ENCODE measurements at regions not wholly inside any gene's neighbourhood (a gene's known extent, or its start where the extent isn't known, plus 50 kb on each side); places are given as distances from the start of the nearest gene placed in this dataset.
"Not testable (repeated sequence)": the region's sequence is repeated elsewhere in the genome, so short reads cannot be mapped to it uniquely, and the experiment has no call there.

DNA sequence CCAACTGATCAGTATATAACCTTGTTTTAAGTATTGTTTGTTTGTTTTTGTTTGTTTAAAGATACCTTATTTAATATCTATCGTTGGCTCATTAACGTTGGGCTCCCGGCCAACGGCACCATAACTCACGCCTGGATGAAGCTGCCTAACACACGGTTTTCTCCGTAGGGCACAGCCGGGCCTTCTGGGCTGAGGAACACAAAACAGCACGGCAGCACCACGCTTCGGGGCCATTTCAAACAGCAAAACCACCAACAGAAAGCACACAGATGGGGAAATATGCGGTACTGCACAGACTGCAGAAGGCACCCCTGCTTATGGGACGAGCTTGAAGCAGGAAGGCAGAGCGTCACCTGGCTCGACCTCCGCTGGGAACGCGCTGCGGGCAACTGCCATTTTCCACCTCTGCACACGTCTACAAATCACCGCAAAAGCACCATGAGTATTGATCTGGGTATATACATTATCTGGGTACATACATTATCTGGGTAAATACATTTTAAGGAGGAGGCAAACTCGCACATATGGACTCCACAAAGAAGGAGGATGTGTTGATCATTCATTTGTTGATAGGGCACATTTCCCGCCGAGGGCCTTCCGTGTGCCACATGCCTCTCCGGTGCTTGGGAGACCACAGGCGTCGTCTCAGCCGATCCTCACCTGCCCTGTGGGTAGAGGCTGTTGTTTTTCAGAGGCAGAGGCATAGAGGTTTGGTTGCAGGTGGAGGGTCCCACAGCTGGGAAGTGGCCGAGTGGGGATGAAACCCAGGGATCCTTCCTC lies 123.7 kb upstream of the ATP2B2 start:
- no peak for DNase-seq

DNA sequence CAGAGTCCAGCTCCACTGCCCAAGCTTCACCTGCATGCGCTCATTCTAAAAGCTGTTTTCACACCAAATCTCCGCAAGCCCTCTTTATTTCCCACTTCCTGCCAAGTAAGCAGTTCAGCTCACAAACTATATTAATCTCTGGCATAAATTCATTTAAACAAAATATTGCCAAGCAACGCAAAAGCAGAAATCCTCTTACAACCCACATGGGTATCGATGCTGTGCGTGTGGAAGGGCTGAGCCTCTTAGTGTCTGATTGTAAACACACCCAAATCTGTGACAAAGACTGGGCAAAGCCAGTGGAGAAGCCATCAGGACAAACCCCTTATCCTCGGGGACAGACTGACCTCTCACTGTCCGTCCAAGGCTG lies 124.3 kb upstream of the ATP2B2 start:
- DNase-seq, result no peak

DNA sequence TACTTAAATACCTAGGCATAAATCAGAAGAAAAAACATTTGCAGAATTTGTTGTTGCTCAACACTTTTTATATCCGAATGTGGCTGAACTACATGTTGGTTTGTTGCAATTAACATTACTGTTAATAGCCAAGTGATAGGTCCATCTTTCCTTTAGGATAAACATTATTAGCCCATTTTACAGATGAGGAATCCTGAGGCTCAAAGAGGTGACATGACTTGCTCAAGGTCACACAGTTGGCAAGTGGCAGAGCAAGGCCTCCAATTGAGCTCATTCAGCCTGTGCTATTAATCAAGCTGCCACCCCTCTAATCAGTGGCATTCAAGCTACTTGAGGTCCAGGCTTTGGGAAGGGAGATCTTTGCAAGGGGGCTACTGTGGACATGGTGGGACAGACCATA lies 125.8 kb upstream of the ATP2B2 start:
- no peak for DNase-seq

DNA sequence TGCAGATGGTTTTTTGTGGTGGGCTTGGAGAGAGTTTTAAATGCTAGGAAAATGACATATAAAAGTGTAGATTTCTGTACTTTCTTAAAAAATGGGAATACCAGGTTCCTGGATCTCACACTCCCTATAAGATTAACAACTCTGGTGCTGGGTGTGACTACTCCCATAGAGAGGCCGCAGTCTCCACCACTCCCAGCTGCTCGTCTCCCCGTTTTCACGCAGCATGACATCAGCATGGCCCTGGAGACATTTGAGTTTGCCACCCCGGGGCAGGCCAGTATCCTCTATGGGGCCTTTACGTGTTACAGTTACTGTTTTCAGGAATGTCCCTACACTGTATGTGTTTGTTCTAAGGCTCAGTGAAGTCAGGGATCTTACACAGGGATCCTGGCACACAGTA lies 126.7 kb upstream of the ATP2B2 start:
- no peak for DNase-seq

DNA sequence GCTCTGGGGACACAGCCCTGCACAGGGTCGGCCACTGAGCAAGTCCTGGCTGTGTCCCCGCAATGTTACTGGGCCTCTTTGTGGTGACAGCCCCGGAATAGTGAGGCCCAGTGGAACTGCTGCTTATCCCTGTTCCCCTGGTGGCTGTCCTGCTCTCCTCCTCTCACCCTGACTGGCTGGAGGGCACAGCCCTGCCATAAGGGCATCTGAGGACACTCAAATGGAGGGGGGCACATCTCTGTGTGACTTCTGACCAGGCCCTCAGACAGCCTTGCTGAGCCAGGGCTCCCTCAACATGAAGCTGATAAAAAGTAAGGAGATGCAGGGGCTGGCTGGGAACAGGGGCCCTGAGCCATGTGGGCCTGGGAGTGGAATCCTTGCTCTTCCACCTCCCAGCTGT lies 127.4 kb upstream of the ATP2B2 start:
- no peak for DNase-seq

DNA sequence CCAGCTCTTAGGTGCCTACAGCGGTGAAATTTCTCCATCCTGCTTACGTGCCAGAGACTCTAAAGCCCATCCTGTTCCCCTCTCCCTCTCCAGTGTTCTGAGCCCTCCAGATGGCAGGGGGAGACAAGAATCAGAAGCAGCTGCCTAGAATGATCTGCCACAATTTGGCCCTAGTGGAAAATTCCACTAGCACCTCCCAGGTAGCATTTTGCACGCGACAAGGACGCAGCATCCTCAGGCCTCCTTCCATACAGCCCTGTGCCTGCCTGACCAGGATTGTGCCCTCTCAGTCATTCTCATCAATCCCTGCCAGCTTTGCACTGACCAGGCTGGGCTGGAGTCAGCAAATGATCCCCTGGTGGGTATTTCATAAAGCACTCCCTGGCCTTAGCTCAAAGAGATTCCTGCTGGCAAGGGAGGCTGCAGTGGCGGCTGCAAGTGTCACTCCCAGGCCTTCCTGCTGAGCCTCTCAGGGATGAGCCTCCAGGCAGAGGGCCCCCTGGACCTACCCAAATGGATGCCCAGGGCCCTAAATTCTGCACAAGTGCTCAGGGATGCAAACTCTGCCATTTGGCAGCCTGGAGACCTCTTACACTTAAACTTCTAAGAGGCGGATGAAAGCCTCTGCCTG lies 130.2 kb upstream of the ATP2B2 start:
- no peak for DNase-seq

DNA sequence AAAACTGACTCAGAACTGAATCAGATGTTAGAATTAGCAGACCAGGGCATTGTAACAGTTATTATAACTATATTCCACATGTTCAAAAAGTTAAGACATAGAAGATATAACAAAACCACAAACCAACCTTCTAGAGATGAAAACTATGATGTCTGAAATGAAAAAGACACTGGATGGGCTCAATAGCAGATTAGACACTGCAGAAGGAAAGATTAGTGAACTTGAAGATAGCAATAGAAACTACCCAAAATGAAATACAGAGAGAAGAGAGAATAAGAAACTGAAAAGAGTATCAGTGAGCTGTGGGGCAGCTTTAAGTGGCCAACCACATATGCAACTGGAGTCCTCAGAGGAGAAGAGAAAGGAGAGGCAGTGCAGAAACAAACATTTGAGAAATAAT lies 132.0 kb upstream of the ATP2B2 start:
- no peak for DNase-seq

DNA sequence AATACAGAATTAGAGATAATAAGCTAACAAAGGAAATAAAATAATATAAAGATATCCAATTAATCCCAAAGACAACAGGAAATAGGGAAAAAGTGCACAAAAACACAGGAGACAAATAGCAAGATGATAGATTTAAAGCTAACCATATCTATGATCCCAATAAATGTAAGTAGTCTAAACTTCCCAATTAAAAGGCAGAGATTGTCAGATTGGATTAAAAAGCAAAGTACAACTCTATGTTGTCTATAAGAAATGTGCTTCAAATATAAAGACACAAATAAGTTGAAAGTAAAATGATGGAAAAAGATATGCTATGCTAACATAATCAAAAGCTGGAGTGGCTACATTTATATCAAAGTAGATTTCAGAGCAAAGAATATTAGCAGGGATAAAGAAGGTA lies 133.1 kb upstream of the ATP2B2 start:
- no peak for DNase-seq

DNA sequence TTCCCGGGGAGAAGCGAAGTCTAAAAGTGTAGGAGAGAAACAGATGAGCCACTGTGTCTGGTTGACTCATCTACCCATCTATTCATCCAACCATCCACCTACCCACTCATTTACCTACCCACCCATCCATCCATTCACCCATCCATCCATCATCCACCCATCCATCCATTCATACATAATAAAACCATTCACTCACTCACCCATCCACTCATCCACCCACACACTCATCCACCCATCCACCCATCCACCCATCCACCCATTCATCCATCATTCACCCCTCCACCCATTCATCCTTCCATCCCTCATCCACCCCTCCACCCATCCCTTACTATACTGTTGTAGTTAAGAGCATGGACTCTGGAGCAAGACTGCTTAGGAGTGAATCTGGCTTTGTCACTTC lies 136.4 kb upstream of the ATP2B2 start:
- no peak for DNase-seq

DNA sequence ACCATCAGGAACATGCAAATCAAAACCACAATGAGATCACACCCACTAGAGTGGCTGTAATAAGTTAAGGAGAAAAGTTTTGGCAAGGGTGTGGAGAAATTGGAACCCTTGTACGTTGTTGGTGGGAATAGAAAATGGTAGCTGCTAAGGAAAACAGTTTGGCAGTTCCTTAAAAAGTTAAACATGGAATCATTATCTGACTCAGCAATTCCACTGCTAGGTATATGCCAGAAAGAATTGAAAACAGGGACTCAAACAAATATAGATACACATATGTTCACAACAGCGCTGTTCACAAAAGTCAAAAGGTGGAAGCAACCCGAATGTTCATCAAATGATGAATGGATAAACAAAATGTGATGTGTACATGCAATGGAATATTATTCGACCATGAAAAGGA lies 138.8 kb upstream of the ATP2B2 start:
- DNase-seq, result no peak

DNA sequence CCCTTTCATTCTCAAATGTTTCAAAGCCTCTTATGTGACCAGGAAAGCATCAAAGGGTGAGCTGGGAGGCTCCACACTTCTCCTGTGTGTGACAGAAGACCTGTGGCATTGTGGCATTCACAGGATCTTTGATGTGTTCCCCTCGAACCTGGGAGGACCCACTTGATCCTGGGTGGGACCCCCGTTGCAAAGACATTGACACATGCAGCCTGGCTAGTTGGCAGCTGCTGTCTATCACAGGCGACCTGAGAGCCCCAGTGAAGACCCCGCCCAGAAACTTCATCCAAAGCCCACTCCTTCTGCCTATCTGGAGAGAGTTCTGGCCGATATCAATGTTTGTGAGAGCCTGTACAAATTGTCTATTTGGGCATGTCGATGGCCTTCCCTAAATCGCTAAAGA lies 140.4 kb upstream of the ATP2B2 start:
- DNase-seq, result no peak

DNA sequence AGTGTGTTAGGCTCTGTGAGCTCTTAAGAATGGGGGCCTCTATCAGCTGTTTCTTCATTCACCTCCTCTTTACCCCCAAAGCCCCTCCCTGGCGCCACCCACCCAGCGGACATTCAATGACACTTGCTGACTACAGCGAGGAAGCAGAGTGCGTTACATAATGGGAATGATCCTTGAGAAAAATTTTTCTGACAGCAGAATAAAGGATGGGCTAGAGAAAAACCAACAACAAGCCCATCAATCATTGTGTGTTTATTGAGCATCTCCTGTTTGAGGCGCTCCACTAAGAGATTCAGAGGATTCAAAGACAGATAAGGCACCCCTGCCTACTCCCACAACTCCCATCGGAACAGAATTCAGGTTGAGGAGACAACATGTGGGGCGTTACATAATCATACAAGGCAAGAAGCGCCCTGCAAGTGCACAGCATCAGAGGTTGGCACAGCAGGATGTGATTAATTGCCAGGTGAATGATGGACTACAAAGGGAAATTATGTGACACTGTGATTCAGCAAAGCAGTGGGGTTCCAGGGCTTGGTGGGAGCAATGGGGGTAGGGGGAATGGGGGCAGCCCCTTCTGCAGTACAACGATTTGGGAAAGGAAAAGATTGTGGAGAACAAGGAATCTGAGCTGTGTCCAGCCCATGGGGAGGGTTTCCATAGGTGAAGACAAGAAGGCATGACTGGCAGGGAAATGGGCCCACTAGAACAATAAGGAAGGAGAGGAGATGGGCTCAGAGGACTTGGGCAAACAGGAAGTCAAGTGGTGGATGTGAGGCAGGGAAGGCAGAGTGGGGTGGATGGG lies 141.3 kb upstream of the ATP2B2 start:
- DNase-seq, result no peak

DNA sequence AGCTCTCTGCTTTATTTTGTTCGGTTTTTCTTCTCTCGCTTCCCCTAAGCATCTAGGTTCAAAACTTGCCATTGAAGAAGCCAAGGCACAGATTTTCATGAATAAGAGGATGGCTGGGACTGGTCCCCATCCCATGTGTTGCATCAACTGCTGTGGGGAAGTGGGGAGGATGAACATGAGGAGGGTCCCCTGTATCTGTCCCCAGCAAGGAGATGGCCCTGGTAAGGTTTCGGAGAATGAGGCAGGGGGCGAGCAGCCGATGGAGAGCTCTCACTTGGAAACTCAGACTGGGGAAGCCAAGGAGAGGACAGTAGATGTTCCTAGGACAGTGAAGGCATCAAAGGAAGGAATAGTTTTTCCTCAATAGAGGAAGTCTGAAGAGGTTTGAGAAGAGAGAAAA lies 142.0 kb upstream of the ATP2B2 start:
- DNase-seq, result no peak

DNA sequence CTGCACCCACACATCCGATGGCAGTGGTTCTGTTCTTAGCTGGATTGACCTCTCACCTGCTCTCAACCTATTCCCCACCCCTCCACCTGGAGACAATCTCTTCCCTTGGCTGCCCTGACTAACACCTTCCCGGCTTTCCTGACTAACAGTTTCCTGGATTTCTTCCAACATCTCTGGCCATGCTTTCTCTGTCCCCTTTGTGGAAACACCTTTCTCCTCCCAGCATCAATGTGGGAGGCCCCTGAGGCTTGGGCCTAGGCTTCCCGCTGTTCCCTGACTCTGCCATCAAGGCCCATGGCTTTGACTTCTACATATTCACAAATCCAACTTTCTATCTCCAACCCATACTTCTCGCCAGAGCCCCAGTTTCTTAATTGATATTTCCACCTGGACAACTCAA lies 142.8 kb upstream of the ATP2B2 start:
- DNase-seq, result no peak

DNA sequence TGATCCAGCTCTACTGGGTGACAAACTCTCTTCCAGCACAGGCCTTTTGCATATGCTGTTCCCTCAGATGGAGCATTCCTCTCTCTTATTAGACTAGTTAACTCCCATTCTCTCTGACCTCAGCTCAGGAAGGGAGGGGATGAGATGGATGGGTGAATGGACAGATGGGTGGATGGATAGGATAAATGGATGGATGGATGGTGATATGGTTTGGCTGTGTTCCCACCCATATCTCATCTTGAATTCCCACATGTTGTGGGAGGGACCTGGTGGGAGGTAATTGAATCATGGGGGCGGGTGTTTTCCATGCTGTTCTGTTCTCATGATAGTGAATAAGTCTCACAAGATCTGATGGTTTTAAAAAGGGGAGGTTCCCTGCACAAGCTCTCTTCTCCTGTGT lies 144.1 kb upstream of the ATP2B2 start:
- DNase-seq, result not testable (repeated sequence)

DNA sequence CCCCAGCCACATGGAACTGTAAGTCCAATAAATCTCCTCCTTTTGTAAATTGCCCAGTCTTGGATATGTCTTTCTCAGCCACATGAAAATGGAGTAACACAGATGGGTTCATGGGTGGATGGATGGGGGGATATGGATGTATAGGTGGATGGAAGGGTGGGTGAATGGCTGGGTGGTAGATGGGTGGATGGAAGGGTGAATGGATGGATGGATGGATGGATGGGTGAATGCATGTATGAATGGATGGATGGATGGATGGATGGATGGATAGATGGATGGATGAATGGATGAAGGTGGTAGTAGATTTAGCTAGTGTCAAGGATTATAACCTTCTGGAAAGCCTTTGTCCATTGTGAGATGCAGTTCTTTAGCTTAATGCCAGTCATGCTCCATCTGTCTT lies 146.1 kb upstream of the ATP2B2 start:
- no peak for DNase-seq

DNA sequence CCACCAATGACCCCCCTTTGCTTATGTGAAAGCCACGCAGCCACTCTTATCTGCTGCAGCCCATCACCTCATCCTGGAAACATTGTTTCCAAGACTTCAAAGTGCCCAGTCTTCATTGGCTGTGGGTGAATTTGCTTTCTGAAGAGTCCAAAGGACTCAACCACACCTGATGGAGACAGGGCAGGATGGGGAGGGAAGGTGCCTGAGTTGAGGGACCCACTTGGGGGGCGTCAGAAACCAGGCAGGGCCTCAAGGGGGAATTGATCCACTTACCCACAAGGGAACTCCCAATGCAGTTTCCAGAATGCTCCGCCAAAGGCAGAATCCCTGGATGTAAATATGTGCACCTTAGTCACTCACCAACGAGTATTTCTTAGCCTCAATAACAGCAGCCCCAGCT lies 147.9 kb upstream of the ATP2B2 start:
- no peak for DNase-seq

DNA sequence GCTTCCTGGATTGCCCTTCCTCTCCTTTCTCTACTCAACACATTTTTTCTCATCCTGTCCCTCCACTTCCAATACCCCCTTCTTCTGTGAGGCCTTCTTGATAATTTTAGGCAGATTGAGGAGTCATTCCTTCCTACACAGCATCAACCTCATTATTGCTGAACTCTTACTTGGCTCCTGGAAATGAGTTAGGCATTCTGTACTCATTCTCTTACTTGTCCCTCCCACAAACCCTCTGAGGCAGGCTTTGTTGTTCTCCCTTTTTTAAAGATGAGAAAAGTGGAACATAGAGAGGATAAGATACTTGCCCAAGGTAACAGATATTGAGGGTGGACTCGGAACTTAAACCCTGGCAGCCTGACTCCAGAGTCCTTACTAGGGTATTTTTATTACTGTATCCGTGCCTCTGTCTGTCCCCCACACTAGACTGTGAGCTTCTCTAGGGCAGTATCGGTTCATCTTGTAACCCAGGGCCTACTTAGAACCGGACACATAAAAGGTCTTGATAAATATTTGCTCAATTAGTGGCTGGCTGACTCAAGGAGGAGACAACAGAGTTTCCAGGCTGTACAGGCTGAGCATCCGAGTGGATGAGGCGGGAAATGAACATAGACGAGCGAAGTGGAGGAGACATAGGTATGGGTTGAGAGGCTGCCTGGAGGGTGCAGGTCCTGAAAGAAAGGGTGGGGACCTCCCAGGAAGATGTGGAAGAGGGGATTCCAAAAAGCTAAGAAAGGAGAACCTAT lies 148.7 kb upstream of the ATP2B2 start:
- no peak for DNase-seq

DNA sequence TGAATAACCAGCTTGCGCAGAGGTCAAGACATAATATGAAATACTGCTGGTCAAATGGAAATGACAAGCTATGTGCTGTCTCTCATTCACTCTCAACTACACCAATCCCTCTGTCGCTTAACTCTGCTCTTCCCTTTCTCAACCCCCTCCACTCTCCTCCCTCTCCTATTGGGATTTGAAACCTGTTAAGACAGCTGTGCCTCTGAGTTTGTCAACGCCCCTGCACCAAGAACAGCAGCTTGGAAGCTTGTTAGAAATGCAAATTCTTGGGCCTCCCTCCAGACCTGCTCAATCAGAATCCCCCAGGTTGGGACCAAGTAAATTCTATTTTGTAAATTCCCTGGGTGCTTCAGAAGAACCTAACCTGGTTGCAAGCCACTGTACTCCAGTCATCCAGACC lies 149.7 kb upstream of the ATP2B2 start:
- DNase-seq, result no peak

DNA sequence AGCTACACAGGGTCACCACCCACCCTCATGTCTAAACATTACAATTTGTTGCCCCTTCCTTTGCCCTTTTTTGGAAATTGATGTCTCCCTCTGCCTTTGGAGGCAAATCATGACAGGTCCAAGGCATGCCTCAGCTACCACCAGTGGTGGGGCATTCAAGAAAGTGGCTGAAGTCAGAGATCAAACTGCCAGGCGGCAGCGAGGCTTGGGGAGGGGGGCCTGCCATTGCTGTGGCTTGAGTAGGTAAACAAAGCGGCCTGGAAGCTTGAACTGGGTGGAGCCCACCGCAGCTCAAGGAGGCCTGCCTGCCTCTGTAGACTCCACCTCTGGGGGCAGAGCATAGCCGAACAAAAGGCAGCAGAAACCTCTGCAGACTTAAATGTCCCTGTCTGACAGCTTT lies 152.0 kb upstream of the ATP2B2 start:
- DNase-seq, result not testable (repeated sequence)

DNA sequence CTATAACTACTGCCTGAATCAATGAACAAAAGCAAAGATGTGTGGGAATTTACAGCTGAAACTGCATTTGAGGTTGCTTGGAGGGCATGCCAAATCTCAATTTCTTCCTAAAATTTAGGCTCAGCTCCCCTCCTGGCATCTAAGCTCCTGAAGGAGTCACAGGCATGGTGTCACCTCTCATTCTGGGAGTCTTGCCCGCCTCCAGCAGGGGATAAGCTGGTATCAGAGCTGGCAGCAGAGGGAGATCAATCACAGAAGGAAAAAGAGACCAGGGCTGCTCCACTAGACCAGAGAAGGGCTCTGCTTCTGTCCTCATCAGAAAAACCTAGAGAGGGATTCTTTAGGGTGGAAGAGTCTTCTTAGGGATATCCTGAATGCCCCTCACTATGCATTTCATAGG lies 150.4 kb upstream of the SLC6A11 start:
- DNase-seq, result no peak

DNA sequence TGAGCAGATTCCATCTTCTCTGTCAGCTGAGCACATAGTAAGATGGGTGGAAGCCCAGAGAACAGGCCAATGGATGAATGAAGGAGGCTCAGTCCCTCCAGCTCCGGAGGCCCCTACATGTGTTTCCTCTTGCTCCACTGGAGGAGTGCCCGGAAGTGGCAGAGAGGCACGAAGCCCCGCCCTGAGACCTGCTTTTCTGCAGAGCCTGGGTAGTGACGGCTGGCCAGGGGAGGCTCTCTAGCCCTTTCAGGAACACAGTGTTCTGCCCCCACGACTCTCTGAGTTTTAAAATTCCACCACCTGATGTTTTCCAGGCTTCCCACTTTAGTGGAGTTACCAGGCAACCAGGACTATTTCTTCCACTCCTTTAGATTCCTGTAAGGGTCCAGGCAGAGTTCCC lies 149.4 kb upstream of the SLC6A11 start:
- DNase-seq, result no peak

DNA sequence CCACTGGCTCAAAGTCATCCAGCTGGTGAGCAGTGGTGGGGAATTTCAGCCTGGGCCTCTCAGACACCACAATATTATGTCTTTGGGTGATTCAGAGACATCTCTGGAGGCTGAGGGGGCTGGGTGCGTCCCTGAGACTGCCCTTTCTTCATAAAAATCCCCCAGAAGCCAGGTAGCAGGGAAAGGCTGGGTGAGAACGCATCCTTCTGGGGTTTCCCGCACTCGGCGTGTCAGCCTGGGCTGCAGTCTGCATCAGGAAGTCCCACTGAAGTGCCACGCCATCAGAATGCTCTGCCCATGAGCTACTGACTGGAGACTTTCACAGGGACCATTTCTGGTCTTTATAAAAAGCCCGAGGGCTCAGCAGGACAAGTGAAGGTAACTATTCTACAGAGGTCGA lies 148.8 kb upstream of the SLC6A11 start:
- DNase-seq, result no peak
